Hypothalamus (tissue), 51 donors: ENCODE measurements at regions not wholly inside any gene's neighbourhood (a gene's known extent, or its start where the extent isn't known, plus 50 kb on each side); places are given as distances from the start of the nearest gene placed in this dataset.
"Not testable (repeated sequence)": the region's sequence is repeated elsewhere in the genome, so short reads cannot be mapped to it uniquely, and the experiment has no call there.

Experiments used
- DNase-seq, 51 donors: peaks; one replicate each; lab custom pipeline; 2025; lab: John Stamatoyannopoulos, UW

DNA sequence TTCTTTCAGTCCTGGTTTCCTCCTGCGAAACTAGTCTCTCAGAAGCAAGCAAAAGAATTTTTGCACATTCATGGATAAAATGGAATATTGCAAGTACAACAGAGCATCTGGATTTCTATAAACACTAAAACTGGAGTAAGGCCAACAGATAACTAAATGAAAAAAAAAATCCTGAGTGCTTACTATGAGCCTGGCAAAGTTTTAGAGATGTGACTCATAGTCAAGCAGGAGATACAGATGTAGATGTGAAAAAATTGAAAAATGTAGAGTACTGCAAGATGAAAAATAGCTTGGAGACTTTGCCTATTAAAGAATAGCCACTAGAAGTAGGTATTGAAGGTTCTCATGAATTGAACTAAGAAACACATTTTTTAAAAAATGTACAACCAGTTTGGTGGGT lies 397.4 kb downstream of the OTOL1 start:
- no peak for DNase-seq

DNA sequence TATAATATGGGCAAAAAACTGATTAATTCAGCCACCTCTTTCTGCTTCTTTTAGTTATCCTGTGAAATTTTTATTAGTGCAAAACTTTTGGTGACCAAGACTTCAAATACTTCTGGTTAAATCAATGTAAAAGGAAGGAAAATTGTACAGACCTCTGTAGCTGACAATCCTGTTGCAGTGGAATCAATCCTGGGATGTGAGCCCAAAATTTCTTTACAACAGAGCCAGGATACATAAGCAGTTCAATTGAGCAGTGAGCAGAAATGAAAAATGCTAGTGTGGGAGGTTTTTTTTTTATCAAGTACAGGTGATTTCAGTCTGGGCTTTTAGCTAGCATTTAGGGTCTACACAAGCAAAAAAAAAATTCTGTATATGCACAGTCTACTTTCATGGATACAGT lies 398.0 kb downstream of the OTOL1 start:
- no peak for DNase-seq

GRCh38 chr3:161905520-161906132 lies 409.0 kb downstream of the OTOL1 start:
- no peak for DNase-seq

DNA sequence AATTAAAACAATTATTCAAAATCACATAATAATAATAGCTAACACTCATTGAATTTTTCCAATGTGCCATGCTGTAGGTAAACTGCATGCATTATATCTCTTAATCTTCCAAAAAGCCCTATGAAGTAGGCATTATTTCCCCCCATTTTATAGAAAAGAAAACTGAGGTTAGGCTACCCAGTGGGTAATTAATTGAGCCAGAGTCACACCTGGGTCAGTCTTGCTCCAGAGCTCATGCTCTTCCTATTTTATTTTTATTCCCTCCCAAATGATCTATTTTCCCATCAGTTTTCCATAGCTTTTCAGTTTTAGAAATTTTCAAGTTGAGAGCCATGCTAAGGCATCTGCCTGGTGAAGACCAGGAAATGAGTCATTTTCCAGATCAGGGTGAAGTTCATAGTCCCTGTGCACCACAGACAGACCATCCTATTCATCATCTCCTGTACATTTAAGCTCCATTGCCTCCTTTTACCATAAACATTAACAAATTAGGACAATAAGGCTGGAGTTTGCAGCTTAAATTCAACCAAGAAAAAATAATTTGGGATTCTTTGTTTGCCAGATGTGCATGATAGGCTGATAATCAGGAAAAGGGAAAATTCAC lies 417.3 kb downstream of the OTOL1 start:
- no peak for DNase-seq

DNA sequence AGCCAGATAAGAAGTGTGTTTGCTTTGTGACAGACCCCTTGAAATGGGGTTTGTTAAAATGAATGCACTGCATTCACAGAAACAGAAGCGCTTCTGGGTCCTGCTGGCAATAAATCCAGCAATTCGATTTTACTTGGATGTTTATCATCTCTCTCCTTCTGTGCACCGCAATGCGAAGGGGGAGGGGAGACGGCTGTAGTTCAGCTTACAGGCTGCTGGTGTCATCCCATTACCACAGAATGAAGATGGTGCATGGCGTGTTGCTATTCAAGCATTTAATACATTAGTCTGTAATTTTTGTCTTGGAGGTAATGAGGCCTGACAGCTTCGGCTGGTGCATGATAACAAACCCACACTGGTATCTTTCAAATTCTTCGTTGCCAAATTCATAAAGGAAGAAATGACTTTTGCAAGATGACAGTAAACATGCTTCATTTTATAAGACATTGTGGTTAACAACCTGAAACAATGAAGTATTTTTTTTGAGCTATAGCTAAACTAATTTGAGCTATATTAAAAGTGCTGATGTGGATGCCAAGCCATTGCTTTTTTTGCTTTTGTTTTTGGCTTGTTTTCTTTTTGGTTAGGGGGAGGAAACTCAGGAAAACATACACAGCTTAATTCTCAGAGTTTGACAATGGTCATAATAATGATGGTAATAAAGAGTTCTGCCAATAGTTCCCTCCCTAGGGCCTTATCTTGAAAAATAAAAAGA lies 418.3 kb downstream of the OTOL1 start:
- DNase-seq, result peak in 46 of 51 donors; percentile 1 to 80 (median 26)

DNA sequence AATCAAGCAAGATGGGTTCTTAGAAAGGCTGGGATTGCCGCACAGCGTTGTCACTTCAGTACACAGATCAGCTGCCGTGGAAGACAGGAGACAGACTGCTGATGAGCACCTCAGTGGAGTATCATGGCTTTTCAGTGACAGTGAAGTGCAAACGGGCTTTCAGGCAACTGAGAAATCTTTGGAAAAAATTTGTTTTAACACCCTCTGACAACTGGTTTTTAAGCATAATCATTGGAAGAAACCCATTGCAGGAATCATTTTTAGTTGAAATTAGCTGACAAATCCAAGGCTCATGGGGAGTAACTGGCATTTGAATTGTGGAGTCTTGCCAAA lies 418.8 kb downstream of the OTOL1 start:
- DNase-seq, result peak in 5 of 51 donors; percentile 0 to 2 (median 1)

DNA sequence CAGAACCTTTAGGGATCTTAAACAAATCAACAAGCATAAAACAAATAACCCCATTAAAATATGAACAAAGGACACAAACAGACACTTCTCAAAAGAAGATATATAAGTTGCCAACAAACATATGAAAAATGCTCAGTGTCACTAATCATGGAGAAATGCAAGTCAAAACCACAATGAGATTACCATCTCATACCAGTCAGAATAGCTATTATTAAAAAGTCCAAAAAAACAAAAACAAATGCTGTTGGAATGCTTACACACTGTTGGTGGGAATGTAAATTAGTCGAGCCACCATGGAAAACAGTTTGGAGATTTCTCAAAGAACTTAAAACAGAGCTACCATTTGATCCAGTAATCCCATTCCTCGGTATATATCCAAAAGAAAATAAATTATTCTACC lies 423.6 kb downstream of the OTOL1 start:
- no peak for DNase-seq

- DNase-seq, result no peak
These were observed 429.2 kb downstream of the OTOL1 start for GRCh38 chr3:161925749-161926360.

- DNase-seq, result no peak
These were observed 430.5 kb downstream of the OTOL1 start for GRCh38 chr3:161927131-161927530.

- peak in 2 of 51 donors; percentile 1 to 38 for DNase-seq
These were observed 443.5 kb downstream of the OTOL1 start for GRCh38 chr3:161939918-161940620.

DNA sequence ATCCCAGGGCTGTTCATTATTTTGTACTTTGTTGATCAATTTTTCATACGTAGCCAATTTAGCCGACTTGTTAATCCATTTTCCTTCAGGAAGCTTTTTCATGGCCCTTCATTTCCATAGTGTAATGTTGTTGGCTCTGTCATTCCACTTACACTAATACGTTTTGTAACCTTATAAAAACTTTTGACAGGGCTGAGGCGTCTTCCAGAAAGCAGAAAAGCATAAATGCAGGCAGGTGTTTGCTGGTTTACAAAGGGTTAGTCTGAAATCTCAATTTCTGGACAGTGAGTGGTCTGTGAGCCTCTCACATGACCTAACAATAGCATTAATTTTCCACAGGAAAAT lies 444.0 kb downstream of the OTOL1 start:
- no peak for DNase-seq

GRCh38 chr3:161941891-161942290 lies 445.3 kb downstream of the OTOL1 start:
- DNase-seq, result no peak

- DNase-seq, result not testable (repeated sequence)
These were observed 447.3 kb downstream of the OTOL1 start for GRCh38 chr3:161943801-161944345.

DNA sequence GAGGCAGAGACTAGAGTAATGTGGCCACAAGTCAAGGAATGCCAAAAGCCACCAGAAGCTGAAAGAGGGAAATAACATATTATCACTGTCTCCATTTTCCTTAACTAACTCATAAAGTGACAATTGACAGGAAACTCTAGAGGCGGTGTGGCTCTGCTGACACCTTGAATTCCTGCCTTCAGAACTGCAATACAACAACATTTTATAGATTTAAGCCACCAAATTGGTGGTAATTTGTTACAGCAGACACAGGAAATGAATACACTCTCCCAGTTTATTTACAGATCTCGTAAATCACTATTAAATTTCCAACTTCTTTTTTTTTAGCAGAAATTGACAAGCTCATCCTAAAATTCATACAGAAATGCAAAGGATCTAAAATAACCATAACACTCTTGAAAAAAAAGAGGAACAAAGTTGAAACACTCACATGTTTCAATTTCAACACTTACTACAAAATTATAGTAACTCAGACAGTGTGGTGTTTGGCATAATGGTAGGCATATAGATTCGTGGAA lies 449.9 kb downstream of the OTOL1 start:
- DNase-seq, result no peak

GRCh38 chr3:161950318-161950868 lies 453.8 kb downstream of the OTOL1 start:
- no peak for DNase-seq

DNA sequence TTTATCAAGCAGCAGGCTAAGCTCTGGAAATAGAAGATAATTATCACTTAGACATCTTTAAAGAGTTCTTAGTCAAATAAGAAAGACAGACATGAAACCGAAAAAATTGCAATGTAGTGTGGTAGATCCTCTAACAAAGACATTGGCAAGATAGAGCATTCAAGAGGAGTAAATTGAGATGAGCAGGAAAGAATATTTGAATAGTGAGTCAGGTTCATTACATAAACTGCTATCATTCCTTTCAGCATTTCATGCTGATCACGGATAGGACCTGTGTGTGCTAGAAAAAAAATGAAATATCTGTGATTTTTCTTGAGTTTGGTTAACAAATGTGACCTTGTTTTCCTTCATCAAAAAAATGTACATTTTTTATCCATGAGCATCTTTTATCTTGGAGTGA lies 460.9 kb downstream of the OTOL1 start:
- DNase-seq, result no peak

GRCh38 chr3:161964857-161965256 lies 468.2 kb downstream of the OTOL1 start:
- no peak for DNase-seq

GRCh38 chr3:161969867-161970266 lies 473.3 kb downstream of the OTOL1 start:
- no peak for DNase-seq

- DNase-seq, result no peak
These were observed 478.6 kb downstream of the OTOL1 start for GRCh38 chr3:161975201-161975600.

DNA sequence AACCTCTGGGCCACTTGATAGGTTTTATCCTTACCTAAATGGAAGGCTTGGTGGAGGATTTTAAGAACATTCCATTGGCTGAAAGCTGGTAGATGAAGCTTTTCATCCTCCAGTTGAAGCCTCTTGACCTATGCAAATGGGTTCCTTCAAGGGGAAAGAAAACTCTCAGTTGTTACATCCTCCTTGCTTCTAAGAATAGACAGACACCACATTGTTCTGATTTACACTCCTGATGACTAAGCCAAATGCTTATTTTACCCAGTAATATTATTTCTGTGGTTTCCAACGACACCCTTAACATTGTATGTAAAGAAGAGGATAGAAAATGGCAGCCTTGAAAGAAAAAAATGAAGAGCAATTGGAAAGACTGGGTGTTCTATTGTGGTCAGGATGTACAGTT lies 480.5 kb downstream of the OTOL1 start:
- DNase-seq, result no peak
